ENCODE measurements at regions not wholly inside any gene's neighbourhood (a gene's known extent, or its start where the extent isn't known, plus 50 kb on each side); places are given as distances from the start of the nearest gene placed in this dataset.
"Not testable (repeated sequence)": the region's sequence is repeated elsewhere in the genome, so short reads cannot be mapped to it uniquely, and the experiment has no call there.

GRCh38 chr16:29250923-29251434 lies 155.5 kb downstream of the NPIPB11 start:
- TF ChIP-seq CBFB (CRISPR knock-in tag; IDR thresholded peaks at IDR 0.05); PCBP2 (optimal IDR thresholded peaks at IDR 0.05; ENCODE audit: low read depth, low read length, poor library complexity, severe bottlenecking); ZNF747 (CRISPR knock-in tag; IDR thresholded peaks at IDR 0.05; ENCODE audit: borderline replicate concordance); KDM1A (CRISPR knock-in tag; IDR thresholded peaks at IDR 0.05); MAZ (IDR thresholded peaks at IDR 0.05; ENCODE audit: borderline replicate concordance, low read depth, low read length); MAZ (CRISPR knock-in tag; IDR thresholded peaks at IDR 0.05; ENCODE audit: low read depth); SMARCC2 (IDR thresholded peaks at IDR 0.05); MTF1 (CRISPR knock-in tag; IDR thresholded peaks at IDR 0.05); ZNF383 (CRISPR knock-in tag; IDR thresholded peaks at IDR 0.05; ENCODE audit: borderline replicate concordance); SRSF9 (IDR thresholded peaks at IDR 0.05; ENCODE audit: borderline replicate concordance, insufficient read depth, low read depth, low read length, poor library complexity, severe bottlenecking); ZBTB33 (CRISPR knock-in tag; IDR thresholded peaks at IDR 0.05); CC2D1A (CRISPR knock-in tag; IDR thresholded peaks at IDR 0.05); DMTF1 (CRISPR knock-in tag; IDR thresholded peaks at IDR 0.05): not testable (repeated sequence)

Data from HepG2 (cell line).